Fibroblast of lung (primary cell): ENCODE measurements at regions not wholly inside any gene's neighbourhood (a gene's known extent, or its start where the extent isn't known, plus 50 kb on each side); places are given as distances from the start of the nearest gene placed in this dataset.

Source experiments
- CTCF ChIP-seq, 2 donors: IDR thresholded peaks in 1 of 2; conservative IDR thresholded peaks in 1 of 2; 1 replicate in 1 of 2; 2 replicates in 1 of 2; pipeline ENCODE4 v1.5.1; 2011 to 2012; ENCODE audit warnings: low read length in 2 of 2, control low read depth in 1 of 2, inconsistent platforms in 1 of 2, low read depth in 1 of 2, mild to moderate bottlenecking in 1 of 2
- EZH2 ChIP-seq: IDR thresholded peaks from 2 replicates; pipeline ENCODE4 v1.5.1; 2012; ENCODE audit warnings: low read length, control low read depth, mild to moderate bottlenecking; ENCODE audit errors: missing control alignments

- TF ChIP-seq CTCF (conservative IDR thresholded peaks at IDR 0.05 in 1 of 2, IDR thresholded peaks at IDR 0.05 in 1 of 2; ENCODE audit: low read depth in 1 of 2, low read length in 2 of 2) (no peak), EZH2 (no peak)
Observed at GRCh38 chr17:62891659-62892058, 74.4 kb upstream of the TANC2 start.
